ENCODE measurements at regions not wholly inside any gene's neighbourhood (a gene's known extent, or its start where the extent isn't known, plus 50 kb on each side); places are given as distances from the start of the nearest gene placed in this dataset.

- no peak overlapping the region for H3K4me2 ChIP-seq (replicated peaks; ENCODE audit: extremely low read depth, low read length, poor library complexity, severe bottlenecking)
- WGBS (ENCODE audit: insufficient coverage): 80% methylated on average over 1 of the region's 2 CpGs
- H3K4me1 Mint-ChIP-seq: no peaks in the 10 kb centered on the region
- no peak for TF ChIP-seq CTCF (IDR thresholded peaks at IDR 0.05)
- no peak overlapping the region for H2AFZ ChIP-seq (ENCODE audit: insufficient read depth, low read depth, low read length, poor library complexity, severe bottlenecking)
- H3K4me3 Mint-ChIP-seq: no peak overlapping the region
- intact Hi-C loops (cut with micrococcal nuclease): no loop called here
- H3K9ac ChIP-seq (ENCODE audit: insufficient read depth, low read length, poor library complexity, severe bottlenecking): no peak overlapping the region
- H3K27me3 ChIP-seq (ENCODE audit: control insufficient read depth in 2 of 2, insufficient read depth in 2 of 2, low read length in 2 of 2): no peaks in the 10 kb centered on the region
- H3K27me3 Mint-ChIP-seq (ENCODE audit: low read depth in 3 of 3): peaks cover 0 to 3% (median 2%) of the 10 kb centered on the region in 3 donors
- no peak for DNase-seq
- H3K9me3 Mint-ChIP-seq: no peaks in the 10 kb centered on the region
- no peak overlapping the region for H3K27ac Mint-ChIP-seq
- no peak overlapping the region for H3K27ac ChIP-seq (ENCODE audit: low read depth in 1 of 2, low read length in 2 of 2)
- H3K9me3 ChIP-seq (replicated peaks in 1 of 2; ENCODE audit: control insufficient read depth in 1 of 2, insufficient read depth in 1 of 2, low read length in 2 of 2): no peaks in the 10 kb centered on the region
- H3K4me1 ChIP-seq (ENCODE audit: control insufficient read depth in 1 of 2, insufficient read depth in 2 of 2, low read length in 2 of 2): no peaks in the 10 kb centered on the region
- no peak overlapping the region for H3K4me3 ChIP-seq (replicated peaks in 1 of 3; ENCODE audit: low read depth in 2 of 3, low read length in 3 of 3)
- no peaks in the 10 kb centered on the region for H3K36me3 ChIP-seq (replicated peaks in 1 of 2; ENCODE audit: control insufficient read depth in 1 of 2, insufficient read depth in 2 of 2, low read length in 2 of 2)
- H3K36me3 Mint-ChIP-seq: no peaks in the 10 kb centered on the region
- no peaks in the 10 kb centered on the region for H3K79me2 ChIP-seq (ENCODE audit: insufficient read depth, low read length)
- H4K20me1 ChIP-seq (ENCODE audit: insufficient read depth, low read length): no peaks in the 10 kb centered on the region
These were observed 428.3 kb upstream of the RASGRP1 start for GRCh38 chr15:38992930-38993329.

- no peaks in the 10 kb centered on the region for H3K9me3 ChIP-seq (replicated peaks in 1 of 2; ENCODE audit: control insufficient read depth in 1 of 2, insufficient read depth in 1 of 2, low read length in 2 of 2)
- intact Hi-C loops (cut with micrococcal nuclease): no loop called here
- no peaks in the 10 kb centered on the region for H3K27me3 ChIP-seq (ENCODE audit: control insufficient read depth in 2 of 2, insufficient read depth in 2 of 2, low read length in 2 of 2)
- no peaks in the 10 kb centered on the region for H3K79me2 ChIP-seq (ENCODE audit: insufficient read depth, low read length)
- no peaks in the 10 kb centered on the region for H4K20me1 ChIP-seq (ENCODE audit: insufficient read depth, low read length)
- no peaks in the 10 kb centered on the region for H3K4me1 Mint-ChIP-seq
- H3K9me3 Mint-ChIP-seq: peaks cover 0 to under 1% (median 0%) of the 10 kb centered on the region in 7 donors
- no peak overlapping the region for H3K4me3 ChIP-seq (replicated peaks in 1 of 3; ENCODE audit: low read depth in 2 of 3, low read length in 3 of 3)
- no CpG with 5 or more reads among the region's 2 CpGs for WGBS (ENCODE audit: insufficient coverage)
- peak overlapping the region in 1 of 7 donors; percentile 15 for H3K27ac Mint-ChIP-seq
- H3K4me3 Mint-ChIP-seq: no peak overlapping the region
- no peaks in the 10 kb centered on the region for H3K36me3 ChIP-seq (replicated peaks in 1 of 2; ENCODE audit: control insufficient read depth in 1 of 2, insufficient read depth in 2 of 2, low read length in 2 of 2)
- H3K9ac ChIP-seq (ENCODE audit: insufficient read depth, low read length, poor library complexity, severe bottlenecking): no peak overlapping the region
- H3K27me3 Mint-ChIP-seq (ENCODE audit: low read depth in 3 of 3): peaks cover 0 to 3% (median 2%) of the 10 kb centered on the region in 3 donors
- H3K4me1 ChIP-seq (ENCODE audit: control insufficient read depth in 1 of 2, insufficient read depth in 2 of 2, low read length in 2 of 2): no peaks in the 10 kb centered on the region
- H2AFZ ChIP-seq (ENCODE audit: insufficient read depth, low read depth, low read length, poor library complexity, severe bottlenecking): no peak overlapping the region
- no peak overlapping the region for H3K27ac ChIP-seq (ENCODE audit: low read depth in 1 of 2, low read length in 2 of 2)
- DNase-seq: no peak
- no peak overlapping the region for H3K4me2 ChIP-seq (replicated peaks; ENCODE audit: extremely low read depth, low read length, poor library complexity, severe bottlenecking)
- no peaks in the 10 kb centered on the region for H3K36me3 Mint-ChIP-seq
- no peak for TF ChIP-seq CTCF (IDR thresholded peaks at IDR 0.05)
These were observed 429.7 kb upstream of the RASGRP1 start for GRCh38 chr15:38994310-38994709.
